GM18907 (cell line): ENCODE measurements at regions not wholly inside any gene's neighbourhood (a gene's known extent, or its start where the extent isn't known, plus 50 kb on each side); places are given as distances from the start of the nearest gene placed in this dataset.
"Not testable (repeated sequence)": the region's sequence is repeated elsewhere in the genome, so short reads cannot be mapped to it uniquely, and the experiment has no call there.

ENCODE experiments used
- ATAC-seq: cut with Tn5 transposase; IDR thresholded peaks from one replicate; pipeline ENCODE4 v1.9.1; 2021; ENCODE audit warnings: mild to moderate bottlenecking, moderate library complexity; ENCODE audit not compliant: unreplicated experiment

- no peak for ATAC-seq
These were observed 80.7 kb downstream of the TFAP2B start for GRCh38 chr6:50899306-50899870.

DNA sequence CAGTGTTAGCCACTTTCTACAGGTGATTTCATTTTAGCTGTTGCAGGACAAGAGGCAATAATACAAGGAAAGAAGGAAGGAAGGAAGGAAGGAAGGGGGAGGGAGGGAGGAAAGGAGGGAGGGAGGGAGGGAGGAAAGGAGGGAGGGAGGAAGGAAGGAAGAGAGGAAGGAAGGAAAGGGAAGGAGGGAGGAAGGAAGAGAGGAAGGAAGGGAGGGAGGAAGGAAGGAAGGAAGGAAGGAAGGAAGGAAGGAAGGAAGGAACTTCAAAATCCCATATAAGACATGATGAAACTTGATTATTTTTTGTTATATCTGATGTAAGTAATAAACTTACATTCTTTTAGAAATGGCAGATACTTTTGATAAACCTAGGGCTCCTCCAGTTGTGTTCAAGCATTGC is 83.6 kb downstream of the TFAP2B start:
- ATAC-seq = no peak

- no peak for ATAC-seq
These were observed 86.6 kb downstream of the TFAP2B start for GRCh38 chr6:50905297-50905696.

GRCh38 chr6:50907565-50907964 is 88.9 kb downstream of the TFAP2B start:
- ATAC-seq = no peak

DNA sequence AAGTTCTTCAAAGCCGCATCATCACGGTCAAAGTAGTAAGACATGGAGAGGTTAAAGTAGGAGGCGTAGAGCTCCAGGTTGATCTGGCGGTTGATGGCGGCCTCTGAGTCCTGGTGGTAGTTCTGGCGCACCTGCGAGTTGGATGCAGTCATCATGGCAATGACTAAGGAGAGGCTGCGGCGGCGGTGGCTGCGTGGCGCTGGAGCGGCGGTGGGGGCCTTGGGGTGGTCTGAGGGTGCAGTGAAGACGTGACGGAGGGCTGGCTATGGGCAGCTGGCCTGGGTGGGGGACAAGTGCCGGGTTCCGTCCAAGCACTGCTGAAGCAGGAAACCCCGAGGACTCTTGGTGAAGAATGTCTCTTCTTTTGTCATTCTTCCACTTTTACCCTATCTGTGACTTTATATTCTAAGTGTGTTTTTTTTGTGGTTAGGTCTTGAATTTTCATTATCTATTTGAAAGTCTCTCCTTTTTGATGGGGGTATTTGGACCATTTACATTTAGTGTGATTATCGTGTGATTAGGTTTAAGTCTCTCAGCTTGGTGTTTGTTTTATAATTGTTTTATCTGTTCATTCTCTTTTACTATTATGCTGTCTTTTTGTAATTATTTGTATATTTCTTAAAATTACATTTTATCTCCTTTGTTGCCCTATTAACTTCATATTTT is 94.6 kb downstream of the TFAP2B start:
- ATAC-seq = no peak

DNA sequence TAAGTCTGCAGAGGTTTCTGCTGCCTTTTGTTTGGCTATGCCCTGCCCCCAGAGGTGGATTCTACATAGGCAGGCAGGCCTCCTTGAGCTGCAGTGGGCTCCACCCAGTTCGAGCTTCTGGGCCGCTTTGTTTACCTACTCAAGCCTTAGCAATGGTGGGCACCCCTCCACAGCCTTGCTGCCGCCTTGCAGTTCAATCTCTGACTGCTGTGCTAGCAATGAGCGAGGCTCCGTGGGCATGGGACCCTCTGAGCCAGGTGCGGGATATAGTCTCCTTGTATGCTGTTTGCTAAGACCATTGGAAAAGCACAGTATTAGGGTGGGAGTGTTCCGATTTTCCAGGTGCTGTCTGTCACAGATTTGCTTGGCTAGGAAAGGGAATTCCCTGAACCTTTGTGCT is 102.7 kb downstream of the TFAP2B start:
- not testable (repeated sequence) for ATAC-seq

GRCh38 chr6:50921968-50922367 is 103.3 kb downstream of the TFAP2B start:
- ATAC-seq = no peak

GRCh38 chr6:50922579-50923525 is 104.2 kb downstream of the TFAP2B start:
- ATAC-seq = no peak

- no peak for ATAC-seq
These were observed 106.1 kb downstream of the TFAP2B start for GRCh38 chr6:50924758-50925157.

DNA sequence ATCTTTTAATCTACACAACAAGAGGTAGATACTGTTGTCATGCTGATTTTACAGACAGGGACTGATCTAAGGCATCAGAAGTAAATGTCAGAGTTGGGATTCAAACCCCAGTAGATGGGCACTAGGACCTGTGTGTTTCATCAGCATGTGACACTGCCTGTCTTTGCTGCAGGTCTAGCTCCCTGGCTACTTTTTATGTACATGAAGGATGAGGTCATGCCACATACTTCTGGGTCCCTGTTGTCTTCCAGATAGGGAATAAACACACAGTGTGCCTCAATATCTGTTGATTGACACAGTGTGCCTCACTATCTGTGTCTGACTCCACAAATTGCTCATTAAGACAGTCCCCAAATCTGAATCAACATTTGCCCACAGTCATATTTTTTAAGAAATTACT is 106.9 kb downstream of the TFAP2B start:
- ATAC-seq = no peak

- ATAC-seq = no peak
These were observed 107.3 kb downstream of the TFAP2B start for GRCh38 chr6:50925981-50926380.

DNA sequence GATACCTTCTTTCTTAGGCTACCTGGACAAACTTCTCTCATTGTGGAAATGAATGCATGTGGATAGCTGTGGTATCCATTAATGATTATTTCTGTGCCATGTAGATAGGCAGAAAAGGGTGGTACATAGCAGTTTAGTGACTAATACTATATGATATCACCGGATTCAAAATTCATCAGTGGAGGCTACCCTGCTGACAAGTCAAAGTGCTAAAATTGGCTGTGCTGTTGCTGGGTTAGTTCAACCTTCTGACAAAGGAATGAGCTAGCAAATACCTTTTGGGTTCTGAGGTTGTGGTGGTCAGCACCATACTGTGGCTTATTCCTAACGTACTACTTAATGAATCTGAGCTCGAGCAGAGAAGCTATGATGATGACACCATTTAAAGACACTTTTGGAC is 109.1 kb downstream of the TFAP2B start:
- ATAC-seq = no peak

DNA sequence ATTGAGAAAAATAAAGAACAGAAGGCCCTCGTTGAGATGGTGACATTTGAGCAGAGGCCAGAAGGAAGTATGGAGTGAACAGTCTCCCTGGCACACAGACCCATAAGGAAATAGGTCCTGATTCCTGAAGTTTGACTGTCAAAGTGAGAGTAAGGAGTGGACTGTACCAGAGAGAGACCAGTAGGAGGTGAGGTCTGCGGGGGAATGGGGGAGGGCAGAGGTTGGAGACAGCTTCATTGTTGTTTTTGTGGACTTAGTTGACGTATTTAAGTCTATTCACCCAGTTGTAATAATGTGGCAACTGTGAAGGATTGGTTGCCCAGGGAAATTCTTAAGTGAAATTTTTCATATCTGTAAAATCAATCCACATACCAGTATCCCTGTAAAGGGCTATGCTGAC is 110.7 kb downstream of the TFAP2B start:
- no peak for ATAC-seq

- ATAC-seq = no peak
These were observed 116.8 kb downstream of the TFAP2B start for GRCh38 chr6:50935442-50935841.

GRCh38 chr6:50936277-50936681 is 117.6 kb downstream of the TFAP2B start:
- no peak for ATAC-seq

GRCh38 chr6:50939931-50940330 is 121.3 kb downstream of the TFAP2B start:
- ATAC-seq = no peak

DNA sequence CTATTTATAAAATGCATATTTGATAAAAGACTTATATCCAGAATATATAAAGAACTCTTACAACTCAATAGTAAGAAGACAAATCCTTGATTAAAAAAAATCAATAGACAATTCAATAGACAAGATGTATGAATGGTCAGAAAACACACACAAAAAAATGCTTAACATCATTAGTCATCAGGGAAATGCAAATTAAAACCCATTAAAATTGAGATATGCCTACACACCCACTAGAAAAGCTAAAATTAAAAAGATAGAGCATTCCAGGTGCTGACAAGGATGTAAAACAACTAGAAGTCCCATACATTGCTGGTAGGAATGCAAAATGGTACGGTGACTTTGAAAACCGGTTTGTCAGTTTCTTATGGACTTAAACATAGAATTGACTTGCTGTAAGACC is 127.1 kb downstream of the TFAP2B start:
- no peak for ATAC-seq

DNA sequence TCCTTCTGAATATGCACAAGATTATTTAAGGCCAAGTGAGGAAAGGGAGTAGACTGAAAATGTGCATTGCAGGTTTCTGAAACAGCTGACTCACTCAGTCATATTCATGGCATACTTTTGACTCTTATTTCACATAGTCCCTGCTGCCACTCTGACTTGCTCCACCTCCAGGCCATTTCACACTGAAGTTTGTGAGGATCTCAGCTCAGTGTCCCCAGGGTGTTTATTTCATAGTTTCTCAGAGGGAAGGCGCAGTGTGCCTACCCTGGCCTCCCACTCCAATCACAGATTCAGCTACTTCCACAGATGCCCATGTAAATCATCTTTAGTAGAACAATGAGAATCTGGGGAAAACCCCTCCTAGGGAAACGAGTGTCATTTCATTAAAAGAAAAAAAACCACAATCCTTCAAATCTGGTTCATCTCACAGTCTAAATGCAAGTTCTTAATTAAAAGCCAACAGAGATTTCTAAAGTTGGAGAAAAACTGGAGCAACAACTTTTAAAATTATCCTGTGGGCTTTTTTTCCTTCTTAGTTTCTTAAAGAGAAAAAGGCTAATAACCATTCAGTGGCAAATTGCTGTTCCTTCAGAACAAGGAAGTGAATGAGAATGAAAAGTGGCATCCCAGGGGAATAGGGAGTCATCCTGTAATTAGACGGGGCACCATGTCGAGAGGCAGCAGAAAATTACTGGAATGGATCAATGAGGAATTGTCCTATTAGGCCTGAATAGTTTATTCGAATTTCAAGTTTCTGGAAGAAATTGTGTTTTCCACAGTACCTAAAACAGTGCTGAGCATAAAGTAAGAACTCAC is 133.6 kb downstream of the TFAP2B start:
- no peak for ATAC-seq

DNA sequence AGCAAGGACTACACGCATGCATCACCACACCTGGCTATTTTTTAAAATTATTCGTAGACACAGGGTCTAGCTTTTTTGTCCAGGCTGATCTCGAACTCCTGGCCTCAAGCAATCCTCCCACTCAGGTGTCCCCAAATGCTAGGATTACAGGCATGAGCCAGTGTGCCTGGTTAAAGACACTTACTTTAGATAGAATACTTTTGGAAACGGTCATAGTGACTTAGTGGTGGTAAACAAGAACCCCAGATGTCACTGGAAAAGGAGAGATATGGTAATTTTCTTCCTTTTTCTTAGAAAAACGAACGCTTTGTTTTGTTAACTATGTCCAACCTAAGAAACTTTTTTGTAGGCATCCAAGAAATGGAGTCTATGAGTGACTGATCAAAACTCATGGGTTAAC is 137.3 kb downstream of the TFAP2B start:
- ATAC-seq = no peak

- no peak for ATAC-seq
These were observed 139.6 kb downstream of the TFAP2B start for GRCh38 chr6:50958148-50958697.
